ENCODE measurements at regions not wholly inside any gene's neighbourhood (a gene's known extent, or its start where the extent isn't known, plus 50 kb on each side); places are given as distances from the start of the nearest gene placed in this dataset.

DNA sequence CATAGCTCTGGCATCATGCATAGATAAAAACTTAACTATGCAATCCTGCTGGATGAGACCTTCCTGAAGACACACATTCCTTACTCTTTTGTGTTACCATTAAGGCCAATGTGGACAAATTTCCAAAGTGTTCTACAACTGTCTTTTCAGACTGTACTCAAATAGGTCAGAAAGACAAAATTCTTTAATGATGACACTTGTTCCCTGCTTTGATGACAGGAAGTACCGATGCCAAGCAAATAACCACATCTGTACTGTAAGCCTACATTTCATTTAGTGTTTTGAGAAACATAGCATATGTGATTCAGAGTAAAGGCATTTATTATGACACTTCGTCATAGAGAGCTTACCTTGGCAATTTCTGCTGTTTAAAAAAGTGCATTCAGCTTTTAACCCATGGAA lies 55.0 kb downstream of the PMAIP1 start:
- Histone ChIP-seq H3K36me3 (ENCODE audit: insufficient read depth, low read length) (no peaks in the 10 kb centered on the region), H3K4me3 (ENCODE audit: low read depth in 1 of 2, low read length in 2 of 2) (no peak overlapping the region), H2AFZ (ENCODE audit: low read depth, low read length) (no peak overlapping the region), H3K9me3 (ENCODE audit: insufficient read depth, low read length, severe bottlenecking) (no peaks in the 10 kb centered on the region), H4K20me1 (ENCODE audit: insufficient read depth, low read length) (no peaks in the 10 kb centered on the region), H3K79me2 (ENCODE audit: insufficient read depth, low read length) (no peaks in the 10 kb centered on the region), H3K27ac (ENCODE audit: low read length) (peak overlapping the region; percentile 54), H3K27me3 (ENCODE audit: insufficient read depth, low read length, poor library complexity) (no peaks in the 10 kb centered on the region), H3K9ac (ENCODE audit: low read depth, low read length) (no peak overlapping the region), H3K4me1 (ENCODE audit: insufficient read depth, low read length) (peaks cover 54% of the 10 kb centered on the region), H3K4me2 (ENCODE audit: insufficient read depth, low read length) (peak overlapping the region; percentile 15; the same call in 1 of the 2 replicates)
- ATAC-seq (ENCODE audit: insufficient read depth, low read depth) (peak; percentile 66), DNase-seq (peak; percentile 16)
- TF ChIP-seq, protein P1, sequence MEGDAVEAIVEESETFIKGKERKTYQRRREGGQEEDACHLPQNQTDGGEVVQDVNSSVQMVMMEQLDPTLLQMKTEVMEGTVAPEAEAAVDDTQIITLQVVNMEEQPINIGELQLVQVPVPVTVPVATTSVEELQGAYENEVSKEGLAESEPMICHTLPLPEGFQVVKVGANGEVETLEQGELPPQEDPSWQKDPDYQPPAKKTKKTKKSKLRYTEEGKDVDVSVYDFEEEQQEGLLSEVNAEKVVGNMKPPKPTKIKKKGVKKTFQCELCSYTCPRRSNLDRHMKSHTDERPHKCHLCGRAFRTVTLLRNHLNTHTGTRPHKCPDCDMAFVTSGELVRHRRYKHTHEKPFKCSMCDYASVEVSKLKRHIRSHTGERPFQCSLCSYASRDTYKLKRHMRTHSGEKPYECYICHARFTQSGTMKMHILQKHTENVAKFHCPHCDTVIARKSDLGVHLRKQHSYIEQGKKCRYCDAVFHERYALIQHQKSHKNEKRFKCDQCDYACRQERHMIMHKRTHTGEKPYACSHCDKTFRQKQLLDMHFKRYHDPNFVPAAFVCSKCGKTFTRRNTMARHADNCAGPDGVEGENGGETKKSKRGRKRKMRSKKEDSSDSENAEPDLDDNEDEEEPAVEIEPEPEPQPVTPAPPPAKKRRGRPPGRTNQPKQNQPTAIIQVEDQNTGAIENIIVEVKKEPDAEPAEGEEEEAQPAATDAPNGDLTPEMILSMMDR (IDR thresholded peaks at IDR 0.05; ENCODE audit: borderline replicate concordance, extremely low read depth, low read length, poor library complexity, severe bottlenecking), result no peak

DNA sequence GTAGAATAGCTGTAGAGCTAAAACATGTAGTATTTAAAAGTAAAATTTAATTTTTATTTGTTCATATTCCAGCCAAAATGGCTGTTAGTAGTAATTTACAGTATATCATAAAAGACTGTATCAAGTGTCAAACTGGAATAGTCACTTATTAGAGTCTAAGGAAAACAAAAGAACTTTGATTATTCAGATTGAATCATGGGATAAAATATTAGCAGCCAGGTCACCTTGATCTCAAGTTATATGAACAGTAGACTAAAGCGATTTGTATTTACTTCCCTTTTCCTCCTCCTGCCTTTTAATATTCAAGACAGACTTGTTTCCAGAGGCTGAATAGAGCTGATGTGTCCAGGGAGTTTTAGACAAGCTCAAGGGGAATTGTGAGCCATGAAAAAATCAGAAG lies 54.4 kb downstream of the PMAIP1 start:
- Histone ChIP-seq H3K9ac (ENCODE audit: low read depth, low read length) (no peak overlapping the region), H3K36me3 (ENCODE audit: insufficient read depth, low read length) (no peaks in the 10 kb centered on the region), H4K20me1 (ENCODE audit: insufficient read depth, low read length) (no peaks in the 10 kb centered on the region), H3K4me1 (ENCODE audit: insufficient read depth, low read length) (peaks cover 49% of the 10 kb centered on the region), H3K4me3 (ENCODE audit: low read depth in 1 of 2, low read length in 2 of 2) (no peak overlapping the region), H3K9me3 (ENCODE audit: insufficient read depth, low read length, severe bottlenecking) (no peaks in the 10 kb centered on the region), H3K27ac (ENCODE audit: low read length) (peak overlapping the region; percentile 54), H3K79me2 (ENCODE audit: insufficient read depth, low read length) (no peaks in the 10 kb centered on the region), H2AFZ (ENCODE audit: low read depth, low read length) (no peak overlapping the region), H3K27me3 (ENCODE audit: insufficient read depth, low read length, poor library complexity) (no peaks in the 10 kb centered on the region), H3K4me2 (ENCODE audit: insufficient read depth, low read length) (no peak overlapping the region)
- DNase-seq (no peak), ATAC-seq (ENCODE audit: insufficient read depth, low read depth) (no peak)
- TF ChIP-seq, protein P1 (IDR thresholded peaks at IDR 0.05; ENCODE audit: borderline replicate concordance, extremely low read depth, low read length, poor library complexity, severe bottlenecking), result no peak
- TF ChIP-seq EZH2 (IDR thresholded peaks at IDR 0.05; ENCODE audit: borderline replicate concordance, low read depth, low read length, severe bottlenecking), result no peak

Data from DND-41 (cell line).